ENCODE measurements at regions not wholly inside any gene's neighbourhood (a gene's known extent, or its start where the extent isn't known, plus 50 kb on each side); places are given as distances from the start of the nearest gene placed in this dataset.

GRCh38 chr17:70454908-70455307, 285.6 kb downstream of the KCNJ2 start:
- ChIA-PET CTCF (ENCODE audit: partially characterized antibody) (interaction anchor here (0.7 to 1.1 kb wide), 3 partner anchors 11 to 1051 kb away, joined by 3 to 4 read pairs (median 3); no protein-coding TSS in a partner anchor), POLR2A (ENCODE audit: partially characterized antibody) (no interaction called here)
- no peak for FAIRE-seq
- TF ChIP-seq POLR2AphosphoS5 (IDR thresholded peaks at IDR 0.05; ENCODE audit: low read depth, low read length) (no peak), TBP (IDR thresholded peaks at IDR 0.05; ENCODE audit: low read depth, low read length) (no peak), SUZ12 (IDR thresholded peaks at IDR 0.05; ENCODE audit: low read length) (no peak), MAX (IDR thresholded peaks at IDR 0.05) (no peak), CREB1 (IDR thresholded peaks at IDR 0.05) (no peak), CHD2 (IDR thresholded peaks at IDR 0.05; ENCODE audit: low read length) (no peak), RBBP5 (IDR thresholded peaks at IDR 0.05; ENCODE audit: borderline replicate concordance, low read depth, low read length) (no peak), SIN3A (conservative IDR thresholded peaks at IDR 0.05 in 1 of 2, IDR thresholded peaks at IDR 0.05 in 1 of 2; ENCODE audit: low read depth in 1 of 2, low read length in 2 of 2) (no peak), ZNF274 (IDR thresholded peaks at IDR 0.05; ENCODE audit: borderline replicate concordance, extremely low read depth, low read length) (no peak), POLR2A (IDR thresholded peaks at IDR 0.05; ENCODE audit: control extremely low read depth in 1 of 2, low read depth in 2 of 2, low read length in 2 of 2) (no peak), CTBP2 (IDR thresholded peaks at IDR 0.05; ENCODE audit: borderline replicate concordance, insufficient read depth, insufficient read length, low read length) (no peak), NRF1 (IDR thresholded peaks at IDR 0.05; ENCODE audit: low read depth, low read length) (no peak), USF2 (IDR thresholded peaks at IDR 0.05; ENCODE audit: low read length) (no peak), BCL11A (IDR thresholded peaks at IDR 0.05; ENCODE audit: low read depth in 2 of 2, low read length in 2 of 2) (no peak)

More at GRCh38 chr17:70454908-70455307, 285.6 kb downstream of the KCNJ2 start:
- no peak overlapping the region for H3K27ac ChIP-seq (ENCODE audit: low read depth, low read length)
- H4K5ac ChIP-seq (ENCODE audit: insufficient read length, low read depth, low read length) = no peak overlapping the region
- no peak for DNase-seq (ENCODE audit: low read depth in 1 of 2, low spot score in 2 of 2)
- H2BK12ac ChIP-seq (ENCODE audit: low read depth, low read length) = no peak overlapping the region
- H3K27me3 ChIP-seq (replicated peaks in 1 of 4; ENCODE audit: control insufficient read depth in 3 of 4, extremely low read depth in 1 of 4, insufficient read depth in 3 of 4, low read length in 3 of 4) = no peaks in the 10 kb centered on the region
- no peak overlapping the region for H2BK120ac ChIP-seq (replicated peaks; ENCODE audit: low read depth, low read length)
- no peaks in the 10 kb centered on the region for H3K4me1 ChIP-seq (replicated peaks in 1 of 4; ENCODE audit: control insufficient read depth in 3 of 4, insufficient read depth in 4 of 4, low read length in 3 of 4)
- no peaks in the 10 kb centered on the region for H4K20me1 ChIP-seq (replicated peaks in 1 of 2; ENCODE audit: control insufficient read depth in 1 of 2, insufficient read depth in 2 of 2, low read length in 2 of 2)
- H4K8ac ChIP-seq (ENCODE audit: extremely low read depth, insufficient read depth, low read length) = no peak overlapping the region
- H2BK15ac ChIP-seq (ENCODE audit: low read length) = no peak overlapping the region
- no peak overlapping the region for H3K18ac ChIP-seq (ENCODE audit: extremely low read depth, low read length)
- H2AK5ac ChIP-seq (ENCODE audit: low read depth, low read length) = no peak overlapping the region
- no peak overlapping the region for H3K14ac ChIP-seq (ENCODE audit: insufficient read length)
- H3K23me2 ChIP-seq (ENCODE audit: low read depth, low read length) = no peaks in the 10 kb centered on the region
- no peak overlapping the region for H3K56ac ChIP-seq (replicated peaks; ENCODE audit: insufficient read length, low read depth, low read length)
- no peak overlapping the region for H3K9ac ChIP-seq (replicated peaks in 1 of 4; ENCODE audit: extremely low read depth in 1 of 4, low read depth in 3 of 4, low read length in 3 of 4)
- H3K4me2 ChIP-seq (ENCODE audit: insufficient read depth in 1 of 2, low read depth in 2 of 2, low read length in 2 of 2) = no peak overlapping the region
- H3K23ac ChIP-seq (ENCODE audit: insufficient read length) = no peak overlapping the region
- H3K79me1 ChIP-seq (ENCODE audit: low read depth, low read length) = no peaks in the 10 kb centered on the region
- H3K4me3 ChIP-seq (ENCODE audit: extremely low read depth in 1 of 4, insufficient read depth in 2 of 4, low read depth in 3 of 4, low read length in 4 of 4) = no peak overlapping the region
- no peaks in the 10 kb centered on the region for H3K36me3 ChIP-seq (ENCODE audit: control insufficient read depth in 2 of 4, insufficient read depth in 4 of 4, low read length in 3 of 4)
- no peaks in the 10 kb centered on the region for H3K9me3 ChIP-seq (ENCODE audit: insufficient read depth in 2 of 2, low read depth in 1 of 2, low read length in 1 of 2)
- H3K79me2 ChIP-seq (ENCODE audit: control insufficient read depth in 1 of 2, insufficient read depth in 2 of 2, low read length in 2 of 2) = no peaks in the 10 kb centered on the region
- H2BK20ac ChIP-seq (ENCODE audit: low read length) = no peak overlapping the region
- no peak overlapping the region for H2BK5ac ChIP-seq (ENCODE audit: low read depth, low read length)
- H2AFZ ChIP-seq (ENCODE audit: low read length) = no peak overlapping the region
- H4K91ac ChIP-seq (replicated peaks; ENCODE audit: insufficient read length, low read length) = no peak overlapping the region
- no peak overlapping the region for H3K4ac ChIP-seq (replicated peaks; ENCODE audit: insufficient read length, low read depth, low read length)
